DND-41 (cell line): ENCODE measurements at regions not wholly inside any gene's neighbourhood (a gene's known extent, or its start where the extent isn't known, plus 50 kb on each side); places are given as distances from the start of the nearest gene placed in this dataset.

Experiments
- CTCF ChIP-seq: IDR thresholded peaks from 2 replicates; pipeline ENCODE4 v1.5.1; 2012; ENCODE audit warnings: borderline replicate concordance, low read length, moderate library complexity, mild to moderate bottlenecking; ENCODE audit not compliant: poor library complexity, severe bottlenecking; ENCODE audit errors: extremely low read depth
- EZH2 ChIP-seq: IDR thresholded peaks from 3 replicates; pipeline ENCODE4 v1.6.1; 2012; ENCODE audit warnings: borderline replicate concordance, low read depth, mild to moderate bottlenecking, moderate library complexity, low read length, inconsistent platforms; ENCODE audit not compliant: severe bottlenecking

- TF ChIP-seq CTCF (no peak), EZH2 (no peak)
Observed at GRCh38 chr2:45112750-45113149, 103.5 kb upstream of the SIX2 start.
